Occipital lobe (tissue), 1 donor: ENCODE measurements at regions not wholly inside any gene's neighbourhood (a gene's known extent, or its start where the extent isn't known, plus 50 kb on each side); places are given as distances from the start of the nearest gene placed in this dataset.

Source experiments
- DNase-seq: peaks from one replicate; lab custom pipeline; 2025; lab: John Stamatoyannopoulos, UW

DNA sequence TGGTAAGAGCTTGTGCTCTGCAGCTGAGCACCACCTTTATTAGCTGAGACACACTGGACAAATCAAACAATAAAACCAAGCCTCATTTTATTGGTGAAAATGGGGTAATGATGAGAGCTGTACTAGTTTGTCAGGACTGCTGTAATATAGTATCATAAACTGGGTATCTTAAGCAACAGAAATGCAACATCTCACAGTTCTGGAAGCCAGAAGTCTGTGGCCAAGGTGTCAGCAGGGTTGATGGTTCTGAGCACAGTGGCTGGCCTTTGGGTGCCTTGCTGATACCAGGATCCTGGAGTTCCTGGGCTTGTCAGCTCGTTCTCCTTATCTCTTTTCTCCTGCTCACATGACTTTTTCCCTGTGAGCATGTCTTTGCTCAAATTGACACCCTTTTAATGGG lies 513.1 kb downstream of the IRX1 start:
- DNase-seq: no peak

- DNase-seq: no peak
These were observed 517.8 kb downstream of the IRX1 start for GRCh38 chr5:4113426-4113825.

- no peak for DNase-seq
These were observed 518.3 kb downstream of the IRX1 start for GRCh38 chr5:4113905-4114304.

GRCh38 chr5:4114452-4114851 lies 518.8 kb downstream of the IRX1 start:
- no peak for DNase-seq

DNA sequence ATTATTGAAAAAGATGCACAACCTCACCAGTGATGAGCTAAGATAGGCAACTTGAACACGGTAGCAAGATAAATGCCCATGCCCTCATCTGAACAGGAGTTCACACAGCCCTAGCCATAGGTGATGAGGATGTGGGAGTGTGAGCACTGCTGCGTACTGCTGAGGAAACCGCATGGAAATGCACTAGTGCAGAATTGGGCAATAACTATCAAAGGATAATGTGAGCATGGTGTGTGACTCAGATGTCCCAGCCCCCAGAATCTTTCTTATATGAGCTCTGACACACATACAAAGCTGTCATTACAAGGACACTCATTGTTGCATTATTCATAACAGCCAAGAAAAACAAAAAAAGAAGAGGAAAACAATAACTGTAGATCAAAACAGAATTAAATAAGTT lies 521.2 kb downstream of the IRX1 start:
- DNase-seq: no peak

DNA sequence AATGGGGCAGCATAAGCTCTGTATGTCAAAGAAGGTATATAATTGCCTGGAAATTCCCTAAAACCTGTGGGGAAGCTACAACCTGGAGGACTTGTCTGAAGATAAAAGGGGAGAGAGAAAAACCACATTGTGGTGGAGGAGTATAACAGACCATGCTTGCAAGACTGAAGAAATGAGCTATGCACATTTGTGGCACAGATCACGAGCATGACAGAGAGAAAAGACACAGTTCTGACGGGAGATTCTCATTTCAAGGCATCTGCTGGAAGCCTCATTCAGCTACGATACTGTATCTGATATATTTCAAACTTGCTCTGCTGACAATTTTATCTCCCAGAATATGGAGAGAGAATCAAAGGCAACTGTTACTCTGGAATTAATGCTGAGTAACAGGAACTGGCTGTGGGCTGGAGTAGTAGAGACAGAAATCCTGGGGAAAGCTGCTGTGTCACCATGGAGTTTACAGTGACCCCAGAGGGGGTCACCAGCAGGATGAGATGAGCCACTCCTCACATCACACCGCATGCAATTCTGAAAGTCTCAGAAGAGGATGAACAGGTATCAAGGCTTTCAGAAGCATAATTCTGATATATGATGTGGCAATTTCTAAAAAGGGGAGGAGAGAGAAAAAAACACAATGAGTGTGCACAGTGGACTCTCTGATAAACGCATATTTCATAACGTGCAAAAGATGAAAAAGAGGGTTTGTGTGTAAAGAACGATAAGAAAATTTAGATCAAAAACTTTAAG lies 528.8 kb downstream of the IRX1 start:
- DNase-seq: no peak

DNA sequence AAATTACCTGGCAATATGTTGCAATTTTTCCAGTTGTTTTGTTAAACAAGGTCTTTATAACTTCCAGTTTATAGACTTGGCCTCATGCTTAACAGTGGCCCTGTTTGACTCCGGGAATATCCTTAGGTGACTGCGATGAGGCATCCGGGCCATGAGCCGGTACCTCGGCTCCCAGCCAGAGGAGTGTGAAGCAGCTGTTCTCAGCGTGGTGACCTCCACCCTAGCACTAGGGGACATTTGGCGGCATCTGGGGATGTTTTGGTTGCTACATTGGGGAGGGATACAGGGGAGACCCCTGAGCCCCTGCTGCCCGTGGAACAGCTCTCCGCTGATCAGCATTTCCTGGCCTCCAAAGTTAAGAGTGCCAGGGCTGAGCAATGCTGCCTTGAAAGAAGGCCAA lies 533.4 kb downstream of the IRX1 start:
- no peak for DNase-seq

DNA sequence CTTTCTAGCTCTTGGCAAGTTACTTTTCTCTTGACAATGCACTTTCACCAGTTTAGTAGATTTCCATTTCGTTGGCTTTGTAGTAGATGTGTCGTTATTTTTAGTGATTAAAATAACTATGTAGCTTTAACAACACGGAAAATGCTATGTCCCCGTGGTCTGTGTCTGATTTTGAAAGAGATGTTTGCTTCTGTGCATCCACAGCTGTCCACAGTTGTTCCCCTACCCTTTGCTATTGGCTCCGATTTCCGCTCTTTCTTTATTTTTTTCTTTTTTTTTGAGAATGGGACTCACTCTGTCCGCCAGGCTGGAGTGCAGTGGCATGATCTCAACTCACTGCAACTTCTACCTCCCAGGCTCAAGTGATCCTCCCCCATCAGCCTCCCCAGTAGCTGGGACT lies 533.9 kb downstream of the IRX1 start:
- no peak for DNase-seq

- no peak for DNase-seq
These were observed 535.2 kb downstream of the IRX1 start for GRCh38 chr5:4130819-4131218.

DNA sequence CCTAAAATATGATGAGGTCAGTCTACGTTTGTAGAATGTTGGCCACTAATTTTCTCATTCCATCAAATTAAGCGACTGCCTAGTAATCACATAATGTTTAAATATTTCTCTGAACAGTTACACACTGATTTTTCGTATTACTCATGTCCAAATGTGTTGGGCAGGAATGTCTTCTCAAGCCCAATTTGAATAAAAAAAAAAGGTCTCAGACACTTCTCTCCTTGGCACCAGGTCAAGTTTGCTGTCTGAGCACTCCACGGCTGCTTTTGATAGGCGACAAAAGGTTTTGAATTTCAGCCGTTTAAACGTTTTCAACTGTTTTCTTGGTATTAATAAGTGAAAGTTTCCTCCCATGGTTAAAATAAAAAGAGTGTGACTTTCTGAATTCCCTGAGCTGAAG lies 542.1 kb downstream of the IRX1 start:
- DNase-seq: no peak

GRCh38 chr5:4142842-4143241 lies 547.2 kb downstream of the IRX1 start:
- DNase-seq: no peak

- DNase-seq: no peak
These were observed 548.9 kb downstream of the IRX1 start for GRCh38 chr5:4144411-4145007.

DNA sequence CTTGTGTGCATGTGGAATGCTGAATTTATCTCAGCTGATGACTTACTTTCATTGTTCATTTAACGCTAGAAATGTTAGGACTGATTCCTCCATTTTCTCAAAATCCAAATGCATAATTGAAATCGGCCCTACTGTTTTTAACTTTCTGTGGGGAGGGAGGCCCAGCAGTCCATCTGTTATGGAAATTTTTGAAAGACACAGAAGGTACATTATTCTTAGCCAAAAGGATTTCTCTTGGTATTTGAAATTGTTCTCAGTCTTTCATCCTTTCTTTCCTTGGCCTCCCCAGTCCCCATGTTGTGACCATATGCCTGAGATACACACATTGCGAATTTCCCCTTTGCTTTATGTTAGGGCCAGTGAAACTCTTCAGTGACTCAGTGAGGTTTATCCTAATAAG lies 549.9 kb downstream of the IRX1 start:
- DNase-seq: no peak

GRCh38 chr5:4148009-4148408 lies 552.4 kb downstream of the IRX1 start:
- DNase-seq: no peak

GRCh38 chr5:4150067-4150466 lies 554.4 kb downstream of the IRX1 start:
- DNase-seq: no peak

DNA sequence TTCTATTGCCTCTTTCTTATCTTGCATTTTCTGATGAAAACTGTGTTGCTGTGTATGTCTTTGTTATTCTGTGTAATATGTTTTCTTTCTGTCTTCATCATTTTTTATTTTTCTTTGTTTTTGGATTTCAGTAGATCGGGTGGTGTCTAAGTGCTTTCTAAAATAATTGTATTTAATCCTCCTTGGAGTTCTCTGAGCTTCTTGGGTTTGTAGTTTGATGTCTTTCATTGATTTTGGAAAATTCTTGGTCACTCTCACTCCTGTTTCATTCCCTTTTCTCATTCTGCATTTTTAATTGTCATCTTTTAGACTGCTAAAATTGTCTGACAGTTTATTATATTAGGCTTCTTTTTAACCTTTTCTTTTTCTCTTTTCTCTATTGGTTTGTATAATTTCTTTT lies 560.5 kb downstream of the IRX1 start:
- no peak for DNase-seq

GRCh38 chr5:4156889-4157288 lies 561.3 kb downstream of the IRX1 start:
- no peak for DNase-seq

- no peak for DNase-seq
These were observed 563.3 kb downstream of the IRX1 start for GRCh38 chr5:4158750-4159447.

DNA sequence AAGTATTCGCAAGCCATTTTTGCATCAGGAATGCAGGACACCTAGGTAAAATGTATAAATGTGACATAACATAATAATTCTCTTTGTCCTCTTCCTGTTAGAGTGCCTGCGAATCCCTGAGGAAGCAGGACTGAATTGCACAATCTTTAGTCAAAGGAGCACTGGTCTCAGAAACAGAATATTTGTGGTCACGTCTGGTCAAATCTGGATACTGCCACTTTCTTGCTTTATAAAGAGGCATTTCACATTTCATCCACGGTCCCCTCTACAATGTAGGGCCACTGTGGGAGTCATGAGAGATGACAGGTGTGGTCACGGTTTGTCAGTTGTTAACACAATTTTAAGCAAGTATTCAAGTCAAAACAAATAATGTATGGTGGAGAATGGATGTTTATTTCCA lies 564.0 kb downstream of the IRX1 start:
- DNase-seq: no peak

DNA sequence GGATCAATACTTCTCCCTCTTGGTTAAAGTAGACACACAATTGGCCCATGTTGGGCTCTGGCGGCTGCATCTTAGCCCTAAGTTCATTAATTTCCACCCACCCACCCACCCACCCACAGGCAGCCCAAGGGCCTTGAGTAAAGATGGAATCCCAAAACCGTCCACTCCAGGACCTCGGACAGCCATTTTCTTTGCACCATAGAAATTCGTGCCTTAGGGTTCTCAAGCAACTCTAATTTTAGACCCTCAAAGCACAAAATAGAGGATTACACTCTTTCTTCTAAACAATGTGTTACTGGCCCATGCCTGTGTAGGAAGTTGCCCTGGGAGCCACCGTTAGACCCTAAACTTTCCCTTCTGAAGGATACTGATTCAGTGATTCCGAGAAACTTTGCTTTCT lies 568.5 kb downstream of the IRX1 start:
- DNase-seq: no peak

DNA sequence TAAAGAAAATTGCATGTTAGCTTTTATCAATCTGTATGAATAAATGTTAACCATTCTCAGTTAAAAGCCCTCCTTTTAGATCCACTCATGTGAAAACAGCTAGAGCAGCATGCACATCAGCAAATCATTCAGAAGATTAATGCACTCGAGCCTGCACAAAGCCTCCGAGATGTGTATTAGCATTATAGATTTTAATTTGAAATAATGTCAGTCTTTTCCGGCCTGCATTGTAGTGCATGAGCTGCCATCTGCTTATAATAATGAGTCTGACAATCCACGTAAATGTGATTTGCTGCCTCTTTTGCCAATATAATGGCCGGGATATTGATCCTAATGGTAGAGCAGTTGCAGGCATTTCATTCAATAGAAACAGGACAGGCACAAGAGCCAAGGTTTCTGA lies 585.1 kb downstream of the IRX1 start:
- no peak for DNase-seq

DNA sequence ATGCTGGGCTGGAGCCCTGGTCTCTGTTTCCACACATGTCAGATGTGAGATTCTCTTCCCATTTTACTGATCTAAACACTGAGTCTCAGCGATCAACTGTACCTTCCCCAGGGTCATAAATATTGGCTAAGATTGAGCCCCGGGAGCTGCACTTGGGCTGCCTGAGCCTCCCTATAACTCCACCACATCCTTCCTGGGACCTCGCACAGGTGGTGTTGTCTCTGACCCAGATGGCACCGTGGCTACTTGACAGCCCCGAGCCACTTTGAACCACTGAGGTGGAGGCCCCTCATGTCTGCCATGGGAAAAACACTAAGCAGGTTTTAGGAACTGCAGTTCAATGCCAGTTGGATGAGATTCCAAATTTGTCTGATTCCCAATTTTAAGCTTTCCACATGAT lies 586.5 kb downstream of the IRX1 start:
- DNase-seq: no peak

DNA sequence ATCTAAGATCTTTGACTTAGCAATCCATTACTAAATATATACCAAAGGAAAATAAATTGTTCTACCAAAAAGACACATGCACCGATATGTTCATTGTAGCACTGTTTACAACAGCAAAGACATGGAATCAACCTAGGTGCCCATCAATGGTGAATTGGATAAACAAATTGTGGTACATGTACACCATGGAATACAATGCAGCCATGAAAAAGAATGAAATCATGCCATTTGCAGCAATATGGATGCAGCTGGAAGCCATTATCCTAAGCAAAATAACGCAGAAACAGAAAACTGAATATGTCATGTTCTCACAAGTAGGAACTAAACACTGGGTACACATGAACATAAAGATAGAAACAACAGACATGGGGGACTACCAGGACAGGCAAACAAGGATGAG lies 589.5 kb downstream of the IRX1 start:
- DNase-seq: no peak
